Pancreas (tissue), 10 donors: ENCODE measurements at regions not wholly inside any gene's neighbourhood (a gene's known extent, or its start where the extent isn't known, plus 50 kb on each side); places are given as distances from the start of the nearest gene placed in this dataset.
"Not testable (repeated sequence)": the region's sequence is repeated elsewhere in the genome, so short reads cannot be mapped to it uniquely, and the experiment has no call there.

ENCODE experiments used
- ATAC-seq, 4 donors: fragments of 200-7000 bp; cut with Tn5 transposase; one replicate each; pipeline versions ENCODE4 v1.8.0 to v1.9.1; 2020; ENCODE audit warnings: mild to moderate bottlenecking in 4 of 4, moderate library complexity in 4 of 4
- DNase-seq, 6 donors: peaks; one replicate each; pipeline ENCODE4 v3.0.0-alpha.2; 2020
- FAIRE-seq: peaks from 2 replicates; lab custom pipeline; 2012; peaks lifted over from hg19 to GRCh38; lab: Jason Lieb, UNC
- H3K27ac ChIP-seq, 4 donors: fragments of 200-600 bp; sonication (generic); 1 replicate in 3 of 4; 2 replicates in 1 of 4; pipeline versions ENCODE4 v1.5.0 to v1.8.0; 2020
- H3K27me3 ChIP-seq, 4 donors: fragments of 200-600 bp; one replicate each; pipeline ENCODE4 v1.8.0; 2021
- H3K36me3 ChIP-seq, 3 donors: fragments of 200-600 bp; sonication (generic) in 1 of 3; one replicate each; pipeline versions ENCODE4 v1.5.0 to v1.8.0; 2020 to 2021
- H3K4me1 ChIP-seq, 3 donors: fragments of 200-600 bp; one replicate each; pipeline ENCODE4 v1.8.0; 2021
- H3K4me3 ChIP-seq, 4 donors: fragments of 200-600 bp; sonication (generic) in 2 of 4; one replicate each; pipeline versions ENCODE4 v1.5.0 to v1.8.0; 2020 to 2021
- H3K9me3 ChIP-seq, 4 donors: fragments of 200-600 bp; one replicate each; pipeline ENCODE4 v1.8.0; 2021
- CTCF ChIP-seq, 4 donors: fragments of 200-600 bp; sonication (generic) in 3 of 4; IDR thresholded peaks; one replicate each; pipeline versions ENCODE4 v1.5.0 to v1.8.0; 2021; ENCODE audit warnings: antibody characterized with exemption in 4 of 4
- WGBS, 2 donors: extraction: QIAGEN DNeasy Blood & Tissue Kit; methylation state at CpG; one replicate each; pipeline ENCODE4 v1.1.7; 2013; 5-methylcytosine and 5-hydroxymethylcytosine counted together
- intact Hi-C, 3 donors: fragments of 100-400 bp; cut with DNase I; formaldehyde crosslinking; loops; one replicate each; pipeline versions ENCODE4 v1.11.1 to v1.14.2; 2022
- donor health status: healthy with polysubstance abuse.
- donor health status: DM: no; HTN: no; CAD: no; lungs with moderate emphysema.
- donor health status: DM: no; HTN: no; CAD: no.
- donor health status: control.
- donor health status: control.
- donor health status: Bipolar disorder and iron deficiency.
- donor health status: DM: yes; HTN: yes; CAD: no.
- donor health status: DM: no; HTN: no; CAD: no.
- donor health status: DM: no; HTN: no; CAD: no.
- donor health status: DM: yes; HTN: yes; CAD: no.

- intact Hi-C loops: no loop called here
- no peaks in the 10 kb centered on the region for H3K36me3 ChIP-seq
- ATAC-seq: no peak
- no peaks in the 10 kb centered on the region for H3K9me3 ChIP-seq
- H3K4me3 ChIP-seq: no peak overlapping the region
- no peak for DNase-seq
- no peak for TF ChIP-seq CTCF (IDR thresholded peaks at IDR 0.05)
- FAIRE-seq: no peak
- WGBS, 2 donors: 41 to 57% methylated on average over 2 of the region's 2 CpGs
- H3K4me1 ChIP-seq: no peaks in the 10 kb centered on the region
- H3K27me3 ChIP-seq: no peaks in the 10 kb centered on the region
- no peak overlapping the region for H3K27ac ChIP-seq
Observed at GRCh38 chr11:97622795-97623194, 1233.0 kb downstream of the JRKL start.

- 40 to 41% methylated on average over 4 of the region's 4 CpGs for WGBS, 2 donors
- FAIRE-seq, H3K36me3 ChIP-seq, DNase-seq, H3K27ac ChIP-seq, intact Hi-C loops, H3K4me1 ChIP-seq, H3K9me3 ChIP-seq, H3K4me3 ChIP-seq, H3K27me3 ChIP-seq, ATAC-seq: not testable (repeated sequence)
Observed at GRCh38 chr11:97636741-97637140, 1246.9 kb downstream of the JRKL start.

GRCh38 chr11:97637701-97638100 is 1247.9 kb downstream of the JRKL start:
- Histone ChIP-seq H3K36me3 (no peaks in the 10 kb centered on the region), H3K4me1 (no peaks in the 10 kb centered on the region), H3K4me3 (no peak overlapping the region), H3K9me3 (no peaks in the 10 kb centered on the region), H3K27me3 (no peaks in the 10 kb centered on the region), H3K27ac (no peak overlapping the region)
- DNase-seq (no peak), FAIRE-seq (no peak), ATAC-seq (no peak)
- intact Hi-C loops: no loop called here
- no peak for TF ChIP-seq CTCF (IDR thresholded peaks at IDR 0.05)

GRCh38 chr11:97638641-97639224 is 1248.9 kb downstream of the JRKL start:
- Histone ChIP-seq H3K27ac (no peak overlapping the region), H3K27me3 (no peaks in the 10 kb centered on the region), H3K36me3 (no peaks in the 10 kb centered on the region), H3K4me3 (no peak overlapping the region), H3K9me3 (no peaks in the 10 kb centered on the region), H3K4me1 (no peaks in the 10 kb centered on the region)
- DNase-seq (no peak), FAIRE-seq (no peak), ATAC-seq (no peak)
- 13 to 17% methylated on average over 1 of the region's 1 CpG for WGBS, 2 donors
- TF ChIP-seq CTCF (IDR thresholded peaks at IDR 0.05): no peak
- intact Hi-C loops: no loop called here

GRCh38 chr11:97641988-97642387 is 1252.2 kb downstream of the JRKL start:
- Histone ChIP-seq H3K9me3 (no peaks in the 10 kb centered on the region), H3K27ac (no peak overlapping the region), H3K4me3 (no peak overlapping the region), H3K4me1 (no peaks in the 10 kb centered on the region), H3K36me3 (no peaks in the 10 kb centered on the region), H3K27me3 (no peaks in the 10 kb centered on the region)
- no peak for TF ChIP-seq CTCF (IDR thresholded peaks at IDR 0.05)
- intact Hi-C loops: no loop called here
- DNase-seq (no peak), FAIRE-seq (no peak), ATAC-seq (no peak)
